Small intestine (tissue), 7 donors: ENCODE measurements at regions not wholly inside any gene's neighbourhood (a gene's known extent, or its start where the extent isn't known, plus 50 kb on each side); places are given as distances from the start of the nearest gene placed in this dataset.
"Not testable (repeated sequence)": the region's sequence is repeated elsewhere in the genome, so short reads cannot be mapped to it uniquely, and the experiment has no call there.

Source experiments
- DNase-seq, 2 donors: peaks; one replicate each; pipeline versions ENCODE4 v3.0.0 to v3.0.0-alpha.2; 2013
- FAIRE-seq: peaks from 2 replicates; lab custom pipeline; 2012; peaks lifted over from hg19 to GRCh38; lab: Jason Lieb, UNC
- H3K27ac ChIP-seq, 3 donors: one replicate each; pipeline ENCODE4 v1.5.1; 2013; ENCODE audit warnings: low read length in 2 of 3, mild to moderate bottlenecking in 2 of 3, control low read depth in 1 of 3, inconsistent platforms in 1 of 3, low read depth in 1 of 3, moderate library complexity in 1 of 3
- H3K27me3 ChIP-seq, 3 donors: one replicate each; pipeline ENCODE4 v1.6.1; 2013; ENCODE audit warnings: low read length in 3 of 3, inconsistent platforms in 1 of 3; ENCODE audit not compliant: control insufficient read depth in 3 of 3, insufficient read depth in 3 of 3
- H3K36me3 ChIP-seq, 3 donors: one replicate each; pipeline ENCODE4 v1.6.1; 2013; ENCODE audit warnings: low read length in 3 of 3, inconsistent platforms in 1 of 3, low read depth in 1 of 3, mild to moderate bottlenecking in 1 of 3, moderate library complexity in 1 of 3; ENCODE audit not compliant: control insufficient read depth in 3 of 3, insufficient read depth in 2 of 3
- H3K4me1 ChIP-seq, 3 donors: one replicate each; pipeline ENCODE4 v1.6.1; 2013; ENCODE audit warnings: low read length in 2 of 3, inconsistent platforms in 1 of 3, low read depth in 1 of 3, mild to moderate bottlenecking in 1 of 3, moderate library complexity in 1 of 3; ENCODE audit not compliant: control insufficient read depth in 3 of 3, insufficient read depth in 2 of 3
- H3K4me3 ChIP-seq, 3 donors: one replicate each; pipeline ENCODE4 v1.5.1; 2013; ENCODE audit warnings: low read length in 3 of 3, control low read depth in 1 of 3, inconsistent platforms in 1 of 3, low read depth in 1 of 3, mild to moderate bottlenecking in 1 of 3, moderate library complexity in 1 of 3
- H3K9me3 ChIP-seq, 2 donors: one replicate each; pipeline ENCODE4 v1.6.1; 2013; ENCODE audit warnings: low read depth in 1 of 2, low read length in 1 of 2; ENCODE audit not compliant: control insufficient read depth in 2 of 2, insufficient read depth in 1 of 2
- WGBS, 3 donors: extraction: QIAGEN DNeasy Blood & Tissue Kit; methylation state at CpG; one replicate each; pipeline ENCODE4 v1.1.7; 2013; 5-methylcytosine and 5-hydroxymethylcytosine counted together
- donor health status: healthy with polysubstance abuse.
- donor health status: control.
- donor health status: control.
- donor health status: Bipolar disorder and iron deficiency.
- donor health status: healthy.

DNA sequence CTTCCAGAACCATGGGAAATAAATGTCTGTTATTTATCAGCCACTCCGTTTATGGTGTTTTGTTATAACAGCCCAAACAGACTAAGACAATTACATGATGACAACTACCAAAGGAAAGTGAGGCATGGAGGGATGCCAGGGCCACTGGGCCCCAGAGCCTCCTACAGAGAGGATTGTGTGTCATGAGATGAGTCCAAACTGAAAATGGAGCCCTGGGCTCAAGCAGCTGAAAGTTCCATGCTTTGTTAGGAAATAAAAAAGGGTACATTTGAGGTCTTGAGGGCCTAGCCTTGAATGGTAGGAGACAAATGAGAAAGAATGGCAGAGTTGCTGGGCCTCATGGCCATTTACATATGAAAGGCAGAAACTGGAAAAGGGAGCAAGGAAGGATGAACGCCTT lies 586.5 kb downstream of the CETN3 start:
- no peak for FAIRE-seq
- WGBS, 3 donors, result 87 to 91% (median 88%) methylated on average over 2 of the region's 2 CpGs
- H3K27me3 ChIP-seq, result no peaks in the 10 kb centered on the region
- H3K27ac ChIP-seq, result no peak overlapping the region
- H3K36me3 ChIP-seq, result no peaks in the 10 kb centered on the region
- H3K4me3 ChIP-seq, result no peak overlapping the region
- no peaks in the 10 kb centered on the region for H3K9me3 ChIP-seq
- H3K4me1 ChIP-seq, result no peaks in the 10 kb centered on the region
- DNase-seq, result no peak

DNA sequence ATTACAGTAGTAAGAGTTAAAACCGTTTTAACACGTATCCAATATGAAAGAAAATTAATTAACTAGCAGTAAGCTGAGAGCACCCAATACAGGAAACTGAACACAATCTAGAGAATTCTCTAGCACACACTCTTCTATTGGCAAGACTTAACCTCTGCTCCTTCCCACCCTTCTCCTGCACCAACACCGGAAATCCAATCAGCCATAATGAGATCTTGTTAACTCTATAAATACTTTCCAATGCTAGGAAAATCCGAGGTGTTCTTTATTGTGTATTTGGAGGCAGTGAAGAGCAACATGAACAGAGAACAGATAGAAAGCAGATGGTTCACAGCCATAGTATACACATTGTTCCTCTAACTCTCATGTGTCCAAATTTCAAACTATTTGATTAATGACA lies 591.7 kb downstream of the CETN3 start:
- FAIRE-seq (no peak), DNase-seq (no peak)
- H3K4me1 ChIP-seq, result no peaks in the 10 kb centered on the region
- H3K9me3 ChIP-seq, result no peaks in the 10 kb centered on the region
- no peak overlapping the region for H3K27ac ChIP-seq
- WGBS, 3 donors, result 53 to 60% (median 54%) methylated on average over 4 of the region's 4 CpGs
- H3K4me3 ChIP-seq, result no peak overlapping the region
- H3K36me3 ChIP-seq, result no peaks in the 10 kb centered on the region
- no peaks in the 10 kb centered on the region for H3K27me3 ChIP-seq

DNA sequence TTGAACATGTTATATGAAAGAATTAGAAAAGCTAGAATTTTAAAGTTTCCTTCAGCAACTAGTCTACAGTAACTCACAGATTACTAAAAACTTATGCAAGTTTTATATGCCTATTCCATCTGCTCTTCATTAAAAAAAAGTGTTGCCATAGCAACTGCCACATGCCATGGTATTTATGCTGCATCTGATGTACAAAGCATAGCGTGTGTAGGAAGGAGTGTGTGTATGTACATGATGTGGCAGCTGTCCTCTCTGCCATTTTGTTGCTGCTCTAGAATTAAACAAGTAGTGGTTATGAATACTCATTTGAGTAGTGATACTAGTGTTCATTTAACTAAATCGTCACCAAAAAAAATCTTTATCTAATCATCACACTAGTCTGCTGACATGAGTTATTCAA lies 593.5 kb downstream of the CETN3 start:
- no peak overlapping the region for H3K27ac ChIP-seq
- no peak for FAIRE-seq
- H3K36me3 ChIP-seq, result no peaks in the 10 kb centered on the region
- no peaks in the 10 kb centered on the region for H3K9me3 ChIP-seq
- no peak for DNase-seq
- no peaks in the 10 kb centered on the region for H3K4me1 ChIP-seq
- 75 to 86% (median 79%) methylated on average over 2 of the region's 2 CpGs for WGBS, 3 donors
- H3K4me3 ChIP-seq, result no peak overlapping the region
- H3K27me3 ChIP-seq, result no peaks in the 10 kb centered on the region

DNA sequence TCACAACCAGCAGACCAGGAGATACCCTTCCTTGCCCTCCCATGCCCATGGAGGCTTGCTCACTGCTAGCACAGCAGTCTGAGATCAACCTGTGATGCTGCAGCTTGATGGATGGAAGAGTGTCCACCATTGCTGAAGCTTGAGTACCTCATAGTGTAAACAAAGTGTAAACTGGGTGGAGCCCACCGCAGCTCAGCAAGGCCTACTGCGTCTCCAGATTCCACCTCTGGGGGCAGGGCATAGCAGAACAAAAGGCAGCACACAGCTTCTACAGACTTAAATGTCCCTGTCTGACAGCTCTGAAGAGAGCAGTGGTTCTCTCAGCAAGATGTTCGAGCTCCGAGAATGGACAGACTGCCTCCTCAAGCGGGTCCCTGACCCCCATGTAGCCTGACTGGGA lies 608.8 kb downstream of the CETN3 start:
- 72 to 81% (median 77%) methylated on average over 5 of the region's 5 CpGs for WGBS, 3 donors
- H3K27me3 ChIP-seq, FAIRE-seq, H3K36me3 ChIP-seq, H3K27ac ChIP-seq, H3K4me3 ChIP-seq, H3K4me1 ChIP-seq, DNase-seq, H3K9me3 ChIP-seq: not testable (repeated sequence)

DNA sequence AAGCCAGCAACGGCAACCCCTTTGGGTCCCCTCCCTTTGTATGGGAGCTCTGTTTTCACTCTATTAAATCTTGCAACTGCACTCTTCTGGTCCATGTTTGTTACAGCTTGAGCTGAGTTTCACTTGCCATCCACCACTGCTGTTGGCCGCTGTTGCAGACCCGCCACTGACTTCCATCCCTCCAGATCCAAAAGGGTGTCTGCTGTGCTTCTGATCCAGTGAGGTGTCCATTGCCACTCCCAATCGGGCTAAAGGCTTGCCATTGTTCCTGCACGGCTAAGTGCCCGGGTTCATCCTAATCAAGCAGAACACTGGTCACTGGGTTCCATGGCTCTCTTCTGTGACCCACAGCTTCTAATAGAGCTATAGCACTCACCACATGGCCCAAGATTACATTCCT lies 615.1 kb downstream of the CETN3 start:
- H3K27ac ChIP-seq, H3K27me3 ChIP-seq, H3K4me1 ChIP-seq, H3K4me3 ChIP-seq, H3K36me3 ChIP-seq, DNase-seq, FAIRE-seq: not testable (repeated sequence)
- 85 to 90% (median 90%) methylated on average over 6 of the region's 6 CpGs for WGBS, 3 donors
- H3K9me3 ChIP-seq, result peaks cover 0 to 18% of the 10 kb centered on the region in 2 donors

DNA sequence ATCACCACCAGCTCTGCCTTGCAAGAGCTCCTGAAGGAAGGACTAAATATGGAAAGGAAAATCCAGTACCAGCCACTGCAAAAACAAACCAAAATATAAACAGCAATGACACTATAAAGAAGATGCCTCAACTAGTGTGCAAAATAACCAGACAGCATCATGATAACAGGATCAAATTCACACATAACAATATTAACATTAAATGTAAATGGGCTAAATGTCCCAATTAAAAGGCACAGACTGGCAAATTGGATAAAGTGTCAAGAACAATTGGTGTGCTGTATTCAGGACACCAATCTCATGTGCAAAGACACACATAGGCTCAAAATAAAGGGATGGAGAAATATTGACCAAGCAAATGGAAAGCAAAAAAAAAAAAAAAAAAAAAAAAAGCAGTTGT lies 629.8 kb downstream of the CETN3 start:
- H3K27ac ChIP-seq, H3K27me3 ChIP-seq, H3K36me3 ChIP-seq, DNase-seq, FAIRE-seq, H3K4me3 ChIP-seq, H3K4me1 ChIP-seq: not testable (repeated sequence)
- peaks cover 0 to 19% of the 10 kb centered on the region in 2 donors for H3K9me3 ChIP-seq

DNA sequence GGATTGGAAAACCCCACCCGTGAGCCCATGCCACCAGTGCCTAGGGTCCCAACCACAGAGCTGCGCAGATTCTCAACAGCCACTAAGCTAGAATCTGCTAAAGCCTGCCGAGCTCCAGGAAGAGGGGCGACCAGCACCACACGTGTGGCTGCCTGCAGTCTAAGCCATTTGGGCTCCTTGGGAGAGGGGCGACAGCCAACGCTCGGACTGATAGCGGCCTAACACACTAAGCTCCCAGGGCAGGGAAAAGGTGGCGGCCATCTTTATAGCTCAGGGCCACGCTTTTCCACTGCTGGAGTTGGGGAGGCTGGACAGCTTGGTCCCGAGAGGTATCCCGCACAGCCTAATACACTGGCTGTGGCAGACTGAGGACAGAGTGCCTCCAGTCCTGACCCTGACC lies 631.8 kb downstream of the CETN3 start:
- Histone ChIP-seq H3K36me3 (no peaks in the 10 kb centered on the region), H3K27ac (no peak overlapping the region), H3K27me3 (no peaks in the 10 kb centered on the region), H3K4me1 (no peaks in the 10 kb centered on the region), H3K4me3 (no peak overlapping the region), H3K9me3 (peaks cover 0 to 19% of the 10 kb centered on the region in 2 donors)
- no peak for DNase-seq
- no peak for FAIRE-seq
- 94 to 98% (median 96%) methylated on average over 13 of the region's 13 CpGs for WGBS, 3 donors

DNA sequence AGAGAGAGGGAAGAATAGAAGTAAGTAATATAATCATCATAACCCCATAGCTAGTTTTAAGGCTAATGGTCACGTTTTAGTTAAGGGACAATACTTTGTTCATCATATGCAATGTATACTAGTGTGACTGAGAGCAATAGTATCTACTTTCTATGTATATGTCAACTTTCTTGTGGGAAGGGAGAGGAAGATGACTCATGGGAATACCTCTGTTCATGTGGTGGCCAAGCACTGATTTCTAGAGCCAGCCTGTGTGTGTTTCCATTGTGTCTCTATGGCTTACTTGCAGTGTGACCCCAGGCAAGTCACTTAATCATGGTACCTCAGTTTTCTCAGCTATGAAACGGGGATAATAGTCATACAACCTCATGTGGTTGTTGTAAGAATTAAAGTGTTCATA lies 639.6 kb downstream of the CETN3 start:
- H3K27me3 ChIP-seq, result no peaks in the 10 kb centered on the region
- H3K4me1 ChIP-seq, result no peaks in the 10 kb centered on the region
- no peak for DNase-seq
- H3K4me3 ChIP-seq, result no peak overlapping the region
- no peaks in the 10 kb centered on the region for H3K9me3 ChIP-seq
- 51 to 68% (median 54%) methylated on average over 2 of the region's 2 CpGs for WGBS, 3 donors
- FAIRE-seq, result no peak
- H3K36me3 ChIP-seq, result no peaks in the 10 kb centered on the region
- no peak overlapping the region for H3K27ac ChIP-seq

DNA sequence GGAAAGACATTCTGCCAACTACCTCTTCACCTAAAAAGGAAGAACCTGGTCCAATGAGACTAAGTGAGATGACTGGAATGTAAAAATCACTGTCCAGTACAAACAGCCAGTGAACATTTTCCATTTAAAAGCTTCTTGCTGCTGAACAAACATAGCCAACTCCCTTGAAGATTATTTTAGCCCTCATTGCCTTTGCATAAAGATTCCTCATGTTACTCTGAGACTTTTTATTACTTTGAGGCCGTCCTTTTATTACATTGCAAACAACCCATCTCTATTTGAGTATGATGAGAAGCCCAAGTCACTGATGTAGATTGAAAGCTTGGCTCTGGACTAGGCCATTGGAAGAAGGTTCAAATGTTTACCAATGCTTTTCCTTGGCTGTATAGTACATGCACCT lies 649.8 kb downstream of the CETN3 start:
- FAIRE-seq, result no peak

More for the DNA sequence above, 649.8 kb downstream of the CETN3 start:
- no peaks in the 10 kb centered on the region for H3K4me1 ChIP-seq
- H3K4me3 ChIP-seq, result no peak overlapping the region
- no peaks in the 10 kb centered on the region for H3K27me3 ChIP-seq
- no peak for DNase-seq
- H3K27ac ChIP-seq, result no peak overlapping the region
- WGBS, 3 donors, result 9 to 56% (median 28%) methylated on average over 1 of the region's 1 CpG
- H3K36me3 ChIP-seq, result no peaks in the 10 kb centered on the region
- no peaks in the 10 kb centered on the region for H3K9me3 ChIP-seq
